GM18499 (cell line): ENCODE measurements at regions not wholly inside any gene's neighbourhood (a gene's known extent, or its start where the extent isn't known, plus 50 kb on each side); places are given as distances from the start of the nearest gene placed in this dataset.
"Not testable (repeated sequence)": the region's sequence is repeated elsewhere in the genome, so short reads cannot be mapped to it uniquely, and the experiment has no call there.

Experiments used
- ATAC-seq: cut with Tn5 transposase; IDR thresholded peaks from one replicate; pipeline ENCODE4 v1.9.1; 2021; ENCODE audit warnings: moderate number of reproducible peaks; ENCODE audit not compliant: insufficient read depth, unreplicated experiment

- no peak for ATAC-seq
Measured at GRCh38 chr11:109958131-109958820, 134.9 kb upstream of the ZC3H12C start.

GRCh38 chr11:109958821-109959166 lies 134.4 kb upstream of the ZC3H12C start:
- no peak for ATAC-seq

GRCh38 chr11:109960831-109961230 lies 132.4 kb upstream of the ZC3H12C start:
- no peak for ATAC-seq

GRCh38 chr11:109961261-109961660 lies 131.9 kb upstream of the ZC3H12C start:
- ATAC-seq = no peak

- no peak for ATAC-seq
Measured at GRCh38 chr11:109963101-109963500, 130.1 kb upstream of the ZC3H12C start.

GRCh38 chr11:109964487-109964886 lies 128.7 kb upstream of the ZC3H12C start:
- ATAC-seq = no peak

GRCh38 chr11:109965445-109965844 lies 127.7 kb upstream of the ZC3H12C start:
- not testable (repeated sequence) for ATAC-seq

GRCh38 chr11:109965926-109966325 lies 127.3 kb upstream of the ZC3H12C start:
- ATAC-seq = not testable (repeated sequence)

GRCh38 chr11:109967136-109967535 lies 126.1 kb upstream of the ZC3H12C start:
- ATAC-seq = not testable (repeated sequence)

GRCh38 chr11:109968299-109968698 lies 124.9 kb upstream of the ZC3H12C start:
- ATAC-seq = no peak

- no peak for ATAC-seq
Measured at GRCh38 chr11:109968781-109969180, 124.4 kb upstream of the ZC3H12C start.

GRCh38 chr11:109970516-109971183 lies 122.5 kb upstream of the ZC3H12C start:
- peak; percentile 64 for ATAC-seq

GRCh38 chr11:109971184-109971523 lies 122.0 kb upstream of the ZC3H12C start:
- ATAC-seq = no peak

- ATAC-seq = peak; percentile 54
Measured at GRCh38 chr11:109972181-109972715, 120.9 kb upstream of the ZC3H12C start.

- ATAC-seq = no peak
Measured at GRCh38 chr11:109972939-109973338, 120.3 kb upstream of the ZC3H12C start.

GRCh38 chr11:109973486-109973885 lies 119.7 kb upstream of the ZC3H12C start:
- no peak for ATAC-seq

- no peak for ATAC-seq
Measured at GRCh38 chr11:109974523-109974922, 118.7 kb upstream of the ZC3H12C start.

- ATAC-seq = no peak
Measured at GRCh38 chr11:109978895-109979294, 114.3 kb upstream of the ZC3H12C start.

- ATAC-seq = no peak
Measured at GRCh38 chr11:109981031-109981636, 112.1 kb upstream of the ZC3H12C start.

GRCh38 chr11:109983358-109983757 lies 109.8 kb upstream of the ZC3H12C start:
- ATAC-seq = no peak

GRCh38 chr11:109984634-109985289 lies 108.4 kb upstream of the ZC3H12C start:
- ATAC-seq = peak; percentile 97
